ENCODE measurements at regions not wholly inside any gene's neighbourhood (a gene's known extent, or its start where the extent isn't known, plus 50 kb on each side); places are given as distances from the start of the nearest gene placed in this dataset.

DNA sequence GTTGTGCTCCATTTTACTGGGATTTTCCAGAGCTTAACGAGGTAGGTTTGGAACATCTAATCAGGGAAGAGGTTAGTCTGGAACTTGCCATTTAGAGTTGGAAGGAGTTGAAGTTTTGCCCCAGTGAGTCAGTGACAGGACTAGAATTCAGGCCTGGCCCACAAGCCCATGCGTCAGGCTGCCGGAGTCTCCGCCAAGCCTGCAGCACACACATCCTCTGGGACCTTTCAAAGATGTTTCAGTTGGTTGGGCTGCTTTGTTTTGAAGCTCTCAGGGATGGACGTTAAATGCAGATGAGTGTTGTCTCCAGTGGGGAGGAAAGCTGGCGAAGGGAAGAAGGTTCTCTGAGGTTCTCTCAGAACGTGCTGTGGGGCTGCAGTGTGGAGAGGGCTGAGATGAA lies 147.0 kb downstream of the PSAT1 start:
- no peak overlapping the region for H3K27ac Mint-ChIP-seq
- no peaks in the 10 kb centered on the region for H3K4me1 Mint-ChIP-seq (ENCODE audit: low read depth)
- H3K9me3 Mint-ChIP-seq, result no peaks in the 10 kb centered on the region
- no peak overlapping the region for H3K4me3 Mint-ChIP-seq
- H3K27me3 Mint-ChIP-seq, result peaks cover 15% of the 10 kb centered on the region
- H3K36me3 Mint-ChIP-seq (ENCODE audit: low read depth), result no peaks in the 10 kb centered on the region

DNA sequence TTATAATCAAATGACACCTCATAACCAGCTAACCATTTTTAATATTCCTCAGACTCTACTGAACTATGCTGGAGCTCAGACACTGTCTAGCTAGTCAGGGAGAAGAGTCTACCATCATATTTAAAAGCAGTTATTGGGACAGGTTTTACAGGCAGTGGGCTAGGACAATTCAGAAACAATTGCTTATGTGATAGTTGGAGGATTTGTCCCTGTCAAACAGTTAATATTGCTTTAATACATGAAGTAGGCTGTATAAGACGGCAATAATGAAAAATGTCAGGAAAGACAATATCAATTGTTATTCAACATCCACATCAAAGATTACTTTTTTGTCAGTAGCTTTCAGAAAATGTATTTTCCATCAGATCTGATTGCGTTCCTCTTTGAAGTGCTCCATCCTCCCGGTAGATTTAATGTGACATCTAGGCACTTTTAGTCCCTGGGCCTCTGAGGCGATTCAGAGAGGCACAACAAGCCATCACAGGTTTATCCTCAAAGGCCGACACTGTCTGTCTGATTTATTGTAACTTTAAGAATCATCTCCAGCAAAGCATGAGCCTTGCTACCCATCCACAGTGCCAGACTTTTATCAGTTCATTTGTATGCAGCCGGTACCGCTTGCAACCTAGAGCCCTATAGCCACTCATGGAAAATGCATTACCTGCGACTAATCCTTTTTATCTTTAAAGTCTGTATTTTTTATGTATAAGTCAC lies 152.2 kb downstream of the PSAT1 start:
- H3K36me3 Mint-ChIP-seq (ENCODE audit: low read depth), result no peaks in the 10 kb centered on the region
- no peak overlapping the region for H3K27ac Mint-ChIP-seq
- H3K27me3 Mint-ChIP-seq, result peaks cover 9% of the 10 kb centered on the region
- no peak overlapping the region for H3K4me3 Mint-ChIP-seq
- H3K9me3 Mint-ChIP-seq, result no peaks in the 10 kb centered on the region
- no peaks in the 10 kb centered on the region for H3K4me1 Mint-ChIP-seq (ENCODE audit: low read depth)

DNA sequence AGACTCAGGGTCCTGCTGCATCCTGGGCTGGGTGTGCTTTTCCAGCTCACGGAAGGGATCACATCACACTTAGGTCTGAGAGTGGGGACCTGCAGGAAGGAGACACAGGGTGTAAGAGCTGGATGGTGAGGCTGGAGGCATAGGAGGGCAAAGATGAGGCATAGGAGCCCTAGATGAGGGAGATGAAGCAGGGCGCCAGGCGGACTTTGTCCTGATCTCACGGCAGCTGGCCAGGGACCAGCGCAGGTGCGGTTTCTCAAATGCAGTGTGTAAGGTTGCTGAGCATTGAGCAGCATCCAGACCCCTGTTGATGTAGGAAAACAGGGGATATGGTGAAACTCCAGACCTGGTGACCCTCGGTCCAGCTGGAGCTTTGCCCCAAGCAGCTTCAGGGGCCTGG lies 156.5 kb downstream of the PSAT1 start:
- Mint-ChIP-seq H3K27me3 (peaks cover 12% of the 10 kb centered on the region), H3K9me3 (peaks cover 9% of the 10 kb centered on the region), H3K4me1 (ENCODE audit: low read depth) (no peaks in the 10 kb centered on the region), H3K27ac (no peak overlapping the region), H3K36me3 (ENCODE audit: low read depth) (no peaks in the 10 kb centered on the region), H3K4me3 (no peak overlapping the region)

DNA sequence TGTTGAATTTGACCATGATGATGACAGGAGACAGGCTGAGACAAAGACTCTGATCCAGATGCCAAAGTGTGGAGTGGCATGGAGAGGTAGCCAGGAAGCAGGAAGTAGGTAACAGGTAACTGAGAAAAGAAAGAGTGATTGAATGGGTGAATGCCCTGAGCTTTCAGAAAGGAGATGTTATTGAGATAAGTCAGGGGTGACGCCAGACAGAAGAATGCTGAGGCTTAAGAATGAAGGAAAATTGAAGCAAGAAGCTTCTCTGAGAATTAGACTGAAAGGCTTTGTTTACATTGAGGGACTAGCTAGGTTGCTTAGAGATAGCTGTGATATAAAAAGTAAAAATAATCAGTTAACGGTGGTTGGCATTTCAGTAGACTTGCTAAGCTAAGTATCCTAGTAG lies 165.7 kb downstream of the PSAT1 start:
- Mint-ChIP-seq H3K4me3 (no peak overlapping the region), H3K27me3 (no peaks in the 10 kb centered on the region), H3K9me3 (peaks cover 24% of the 10 kb centered on the region), H3K4me1 (ENCODE audit: low read depth) (no peaks in the 10 kb centered on the region), H3K36me3 (ENCODE audit: low read depth) (no peaks in the 10 kb centered on the region), H3K27ac (no peak overlapping the region)

DNA sequence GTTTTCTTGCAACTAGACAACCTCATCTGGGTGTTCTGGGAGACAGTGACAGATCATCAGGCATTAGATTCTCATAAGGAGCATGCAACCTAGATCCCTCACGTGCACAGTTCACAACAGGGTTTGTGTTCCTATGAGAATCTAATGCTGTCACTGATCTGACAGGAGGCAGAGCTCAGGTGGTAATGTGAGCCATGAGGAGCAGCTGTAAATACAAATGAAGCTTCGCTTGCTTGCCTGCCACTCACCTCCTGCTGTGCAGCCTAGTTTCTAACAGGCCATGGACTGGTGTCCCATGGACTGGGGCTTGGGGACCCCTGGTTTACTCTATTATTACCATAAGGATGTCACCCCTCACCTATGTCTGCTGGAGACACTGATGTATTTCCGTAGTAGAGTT lies 166.8 kb downstream of the PSAT1 start:
- Mint-ChIP-seq H3K4me3 (no peak overlapping the region), H3K9me3 (peaks cover 13% of the 10 kb centered on the region), H3K27ac (no peak overlapping the region), H3K4me1 (ENCODE audit: low read depth) (no peaks in the 10 kb centered on the region), H3K36me3 (ENCODE audit: low read depth) (no peaks in the 10 kb centered on the region), H3K27me3 (no peaks in the 10 kb centered on the region)

DNA sequence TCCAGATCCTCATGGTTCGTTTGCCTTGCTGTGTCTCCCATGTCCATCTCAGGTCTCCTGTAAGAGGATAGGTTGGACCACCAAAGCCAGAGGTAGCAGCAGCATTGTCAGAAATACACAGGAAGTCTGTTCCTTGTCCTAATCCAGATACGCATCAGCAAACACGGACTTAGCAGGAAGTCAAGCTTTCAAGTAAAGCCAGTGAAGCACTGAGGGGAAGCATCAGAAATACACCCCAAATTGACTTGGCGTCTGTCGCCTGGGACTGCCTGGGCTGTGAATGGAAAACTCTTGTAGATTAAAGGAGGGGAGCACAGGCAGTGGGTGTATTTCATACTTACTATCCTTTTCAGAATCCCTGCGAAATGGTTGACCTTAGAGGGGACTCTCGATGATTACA lies 171.3 kb downstream of the PSAT1 start:
- Mint-ChIP-seq H3K36me3 (ENCODE audit: low read depth) (no peaks in the 10 kb centered on the region), H3K4me3 (no peak overlapping the region), H3K4me1 (ENCODE audit: low read depth) (no peaks in the 10 kb centered on the region), H3K27me3 (peaks cover 10% of the 10 kb centered on the region), H3K27ac (no peak overlapping the region), H3K9me3 (no peaks in the 10 kb centered on the region)

DNA sequence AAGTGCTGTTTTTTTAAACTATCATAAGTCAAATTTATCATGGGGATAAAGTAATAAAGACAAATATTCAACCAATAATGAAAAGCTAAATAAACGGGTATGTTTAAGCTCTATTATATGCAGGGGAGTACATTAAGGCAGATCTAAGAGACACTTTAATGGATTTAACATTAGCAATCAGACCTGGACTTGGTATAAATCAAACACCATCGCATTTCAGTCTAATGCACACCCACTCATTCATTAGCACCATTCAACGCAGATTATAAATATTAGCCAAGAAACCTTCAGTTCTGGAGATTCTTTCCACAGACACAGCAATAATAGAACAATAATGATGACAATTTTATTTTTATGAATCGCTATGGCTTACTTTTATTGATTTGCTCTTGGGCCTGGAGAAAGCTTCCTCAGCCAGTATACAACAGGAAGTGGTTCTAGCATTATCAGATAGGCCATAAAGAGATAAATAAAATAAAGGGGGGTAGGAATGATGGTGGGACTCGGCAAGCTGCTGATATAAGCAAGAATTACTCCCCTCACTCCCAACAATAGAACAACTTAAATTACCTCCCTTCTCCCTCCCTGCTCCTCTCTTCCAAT lies 172.2 kb downstream of the PSAT1 start:
- Mint-ChIP-seq H3K27me3 (peaks cover 10% of the 10 kb centered on the region), H3K27ac (no peak overlapping the region), H3K4me3 (no peak overlapping the region), H3K4me1 (ENCODE audit: low read depth) (no peaks in the 10 kb centered on the region), H3K36me3 (ENCODE audit: low read depth) (no peaks in the 10 kb centered on the region), H3K9me3 (no peaks in the 10 kb centered on the region)

DNA sequence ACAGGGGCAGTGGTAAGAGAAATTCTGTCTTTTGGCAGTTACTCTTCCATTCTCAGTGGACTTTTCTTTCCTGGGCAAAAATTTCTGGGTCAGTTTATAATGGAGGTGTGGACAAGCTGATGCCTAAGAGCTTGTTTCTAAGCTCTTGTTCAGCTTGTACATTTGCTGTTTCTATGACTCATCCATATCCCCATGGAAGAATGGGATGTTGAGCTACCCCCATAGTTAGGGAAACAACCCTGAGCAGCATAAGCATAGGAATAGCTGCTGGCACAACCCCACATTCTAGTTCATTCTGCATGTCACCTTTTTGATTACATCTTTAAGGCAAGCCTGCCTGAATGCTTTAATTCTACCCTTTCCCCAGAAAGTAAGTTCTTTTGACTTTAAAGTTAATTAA lies 173.3 kb downstream of the PSAT1 start:
- peaks cover 10% of the 10 kb centered on the region for H3K27me3 Mint-ChIP-seq
- H3K9me3 Mint-ChIP-seq, result peaks cover 3% of the 10 kb centered on the region
- no peaks in the 10 kb centered on the region for H3K36me3 Mint-ChIP-seq (ENCODE audit: low read depth)
- H3K27ac Mint-ChIP-seq, result no peak overlapping the region
- no peak overlapping the region for H3K4me3 Mint-ChIP-seq
- no peaks in the 10 kb centered on the region for H3K4me1 Mint-ChIP-seq (ENCODE audit: low read depth)

DNA sequence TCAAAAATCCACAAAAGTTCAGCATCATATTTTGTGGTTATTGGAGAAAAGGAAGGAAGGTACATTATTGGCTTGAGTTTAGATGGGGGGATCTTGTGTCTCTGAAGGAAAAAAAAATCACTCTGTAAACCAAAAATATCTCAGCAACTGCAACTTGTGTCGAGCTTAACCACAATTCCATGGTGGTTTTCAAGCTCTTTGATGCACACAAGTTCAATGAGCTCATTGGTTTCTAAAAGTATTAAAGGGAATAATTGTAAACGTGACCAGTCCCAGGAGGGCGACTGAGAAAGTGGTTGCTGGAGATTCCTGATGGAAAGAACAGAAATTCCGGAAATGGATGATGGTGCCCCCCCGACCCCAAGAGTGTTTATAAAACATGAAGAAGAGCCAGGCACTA lies 173.8 kb downstream of the PSAT1 start:
- Mint-ChIP-seq H3K27ac (no peak overlapping the region), H3K27me3 (peaks cover 10% of the 10 kb centered on the region), H3K4me1 (ENCODE audit: low read depth) (no peaks in the 10 kb centered on the region), H3K9me3 (peaks cover 3% of the 10 kb centered on the region), H3K36me3 (ENCODE audit: low read depth) (no peaks in the 10 kb centered on the region), H3K4me3 (no peak overlapping the region)

DNA sequence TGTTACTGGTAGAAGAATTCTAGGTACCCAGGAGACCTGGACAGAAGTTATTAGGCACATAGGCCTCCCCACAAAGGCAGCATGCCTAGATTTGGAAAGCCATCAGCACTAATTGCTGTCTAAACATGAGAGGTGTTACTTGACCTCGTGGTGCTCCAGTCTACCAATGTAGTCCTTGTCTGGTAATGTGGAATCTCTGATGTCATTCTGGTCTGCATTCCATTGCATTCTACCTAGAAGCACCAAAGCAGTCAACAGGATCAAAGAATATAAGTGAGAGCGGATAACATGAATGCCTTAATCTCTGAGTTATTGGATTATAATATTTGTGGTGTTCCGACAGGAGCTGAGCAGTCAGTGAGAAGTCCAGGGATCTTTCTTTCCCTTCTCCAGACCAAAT lies 175.2 kb downstream of the PSAT1 start:
- H3K9me3 Mint-ChIP-seq, result peaks cover 3% of the 10 kb centered on the region
- peaks cover 10% of the 10 kb centered on the region for H3K27me3 Mint-ChIP-seq
- no peaks in the 10 kb centered on the region for H3K4me1 Mint-ChIP-seq (ENCODE audit: low read depth)
- H3K36me3 Mint-ChIP-seq (ENCODE audit: low read depth), result no peaks in the 10 kb centered on the region
- no peak overlapping the region for H3K4me3 Mint-ChIP-seq
- H3K27ac Mint-ChIP-seq, result no peak overlapping the region

DNA sequence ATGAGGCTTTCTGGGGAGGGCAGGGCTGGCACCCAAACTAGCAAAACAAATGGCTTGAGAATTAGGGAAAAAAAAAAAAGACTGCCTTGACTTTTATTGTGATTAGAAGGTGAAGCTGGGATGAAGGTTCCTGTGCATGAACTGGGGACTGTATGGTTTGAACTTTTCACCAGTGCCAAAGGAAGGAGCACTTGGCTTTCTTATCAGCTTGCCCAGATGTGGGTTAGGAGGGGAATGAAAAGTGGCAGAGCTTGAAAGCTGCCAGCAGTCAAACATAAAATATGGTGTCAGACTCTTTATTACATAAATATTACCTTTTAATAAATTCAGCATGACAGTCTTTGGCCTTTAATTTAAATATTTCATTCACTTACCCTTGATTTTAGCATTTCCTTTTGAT lies 182.5 kb downstream of the PSAT1 start:
- Mint-ChIP-seq H3K27ac (no peak overlapping the region), H3K4me1 (ENCODE audit: low read depth) (no peaks in the 10 kb centered on the region), H3K4me3 (no peak overlapping the region), H3K27me3 (peaks cover 3% of the 10 kb centered on the region), H3K9me3 (peaks cover 16% of the 10 kb centered on the region), H3K36me3 (ENCODE audit: low read depth) (no peaks in the 10 kb centered on the region)

DNA sequence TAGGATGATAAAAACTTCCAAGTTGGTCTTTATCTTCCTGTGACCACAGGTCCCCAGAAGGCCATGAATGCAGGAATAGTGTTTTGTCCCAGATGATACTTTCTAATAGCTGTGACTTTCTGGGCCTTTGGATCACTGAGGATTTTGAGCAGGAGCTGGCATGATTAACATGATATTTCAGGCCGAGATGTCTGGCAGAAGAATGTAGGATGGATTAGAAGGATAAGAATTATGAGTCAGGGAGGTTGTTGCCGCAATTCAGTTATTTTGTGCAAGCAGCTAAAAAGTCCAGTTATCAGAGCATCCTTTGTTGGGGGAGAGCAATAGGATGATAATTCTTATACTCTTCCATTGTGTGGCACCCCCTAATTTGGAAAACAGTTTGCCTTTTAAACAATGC lies 189.7 kb downstream of the PSAT1 start:
- Mint-ChIP-seq H3K4me3 (no peak overlapping the region), H3K27ac (no peak overlapping the region), H3K27me3 (peaks cover 3% of the 10 kb centered on the region), H3K9me3 (peaks cover 10% of the 10 kb centered on the region), H3K36me3 (ENCODE audit: low read depth) (no peaks in the 10 kb centered on the region), H3K4me1 (ENCODE audit: low read depth) (no peaks in the 10 kb centered on the region)

DNA sequence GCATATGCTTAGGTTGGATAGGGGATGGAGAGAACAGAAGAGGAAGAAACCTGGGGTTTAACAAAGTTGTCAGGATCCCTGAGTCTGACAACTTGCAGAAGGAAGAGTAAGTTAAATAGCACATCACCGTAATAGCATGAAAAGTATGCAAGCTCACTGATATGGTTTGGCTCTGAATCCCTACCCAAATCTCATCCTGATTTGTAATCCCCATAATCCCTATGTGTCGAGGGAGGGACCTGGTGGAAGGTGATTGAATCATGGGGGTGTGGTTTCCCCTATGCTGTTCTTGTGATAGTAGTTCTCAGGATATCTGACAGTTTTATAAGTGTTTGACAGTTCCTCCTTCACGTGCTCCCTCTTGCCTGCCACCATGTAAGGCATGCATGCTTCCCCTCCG lies 193.3 kb downstream of the PSAT1 start:
- peaks cover 4% of the 10 kb centered on the region for H3K27me3 Mint-ChIP-seq
- H3K36me3 Mint-ChIP-seq (ENCODE audit: low read depth), result no peaks in the 10 kb centered on the region
- H3K27ac Mint-ChIP-seq, result no peak overlapping the region
- no peaks in the 10 kb centered on the region for H3K9me3 Mint-ChIP-seq
- H3K4me3 Mint-ChIP-seq, result no peak overlapping the region
- no peaks in the 10 kb centered on the region for H3K4me1 Mint-ChIP-seq (ENCODE audit: low read depth)

DNA sequence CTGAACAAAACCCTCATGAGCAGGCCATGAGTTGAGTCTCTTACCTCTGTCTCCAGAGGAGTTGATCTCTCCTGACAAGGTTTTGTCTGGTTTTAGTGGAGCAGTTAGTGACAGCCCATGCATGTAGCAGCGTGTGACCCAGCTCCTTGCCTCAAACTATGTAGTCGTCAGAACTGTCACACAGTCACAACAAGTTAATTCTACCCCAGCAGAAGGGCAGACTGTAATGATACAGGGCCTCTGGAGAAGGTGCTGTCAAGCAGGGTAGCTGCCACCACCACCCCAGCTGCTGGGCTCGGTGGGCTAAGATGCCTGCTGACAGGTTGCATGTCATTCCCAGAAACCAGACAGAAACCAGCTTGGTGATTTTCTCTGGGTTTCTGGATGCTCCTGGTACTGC lies 194.5 kb downstream of the PSAT1 start:
- no peaks in the 10 kb centered on the region for H3K9me3 Mint-ChIP-seq
- H3K27ac Mint-ChIP-seq, result no peak overlapping the region
- H3K27me3 Mint-ChIP-seq, result peaks cover 4% of the 10 kb centered on the region
- no peaks in the 10 kb centered on the region for H3K36me3 Mint-ChIP-seq (ENCODE audit: low read depth)
- H3K4me1 Mint-ChIP-seq (ENCODE audit: low read depth), result no peaks in the 10 kb centered on the region
- no peak overlapping the region for H3K4me3 Mint-ChIP-seq

DNA sequence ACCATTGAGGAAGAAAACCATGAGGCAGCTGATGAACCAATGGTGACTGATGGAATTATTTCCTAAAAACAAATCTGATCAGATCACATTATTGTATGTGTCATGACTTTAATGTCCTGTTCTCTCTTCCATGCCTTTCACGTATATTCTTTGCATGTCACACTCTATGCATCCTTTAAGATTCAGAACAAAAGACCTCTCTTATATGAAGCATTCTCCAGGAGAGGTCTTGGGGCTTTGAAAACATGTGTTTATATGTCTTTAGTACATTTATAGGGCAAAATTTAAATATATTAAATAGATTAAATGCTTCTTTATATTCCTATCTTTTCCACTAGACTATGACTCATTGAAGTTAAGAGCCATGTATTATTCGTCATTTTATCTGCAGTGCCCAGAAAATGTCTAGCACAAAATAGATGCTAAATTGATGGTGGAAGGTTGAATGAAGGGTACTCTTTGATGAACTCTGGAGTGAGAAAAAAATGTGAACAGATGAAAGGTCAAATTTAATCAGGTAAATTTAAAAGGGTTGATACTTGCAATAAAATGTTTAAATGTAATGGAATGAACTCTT lies 196.3 kb downstream of the PSAT1 start:
- Mint-ChIP-seq H3K9me3 (peaks cover 4% of the 10 kb centered on the region), H3K4me3 (no peak overlapping the region), H3K27me3 (peaks cover 4% of the 10 kb centered on the region), H3K36me3 (ENCODE audit: low read depth) (no peaks in the 10 kb centered on the region), H3K27ac (no peak overlapping the region), H3K4me1 (ENCODE audit: low read depth) (no peaks in the 10 kb centered on the region)

DNA sequence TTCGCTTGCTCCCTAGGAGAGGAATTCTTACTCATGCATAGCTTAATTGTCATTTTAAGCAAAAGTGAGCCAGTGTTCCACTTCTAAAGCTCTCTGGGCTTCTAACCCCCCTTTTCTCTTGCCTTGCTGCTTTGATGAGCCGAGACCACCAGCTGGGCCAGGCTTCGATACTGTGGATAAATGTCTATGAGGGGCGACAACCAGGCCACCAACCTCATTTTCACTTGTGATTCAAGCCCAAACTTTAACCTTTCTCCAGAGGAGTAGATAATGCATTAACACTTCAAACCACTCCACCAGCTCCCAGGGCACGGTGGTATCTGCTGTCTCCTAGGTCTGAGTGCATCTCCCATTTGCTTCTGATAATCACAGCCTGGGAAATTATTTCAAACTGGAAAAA lies 205.6 kb downstream of the PSAT1 start:
- Mint-ChIP-seq H3K36me3 (ENCODE audit: low read depth) (no peaks in the 10 kb centered on the region), H3K4me3 (no peak overlapping the region), H3K9me3 (no peaks in the 10 kb centered on the region), H3K4me1 (ENCODE audit: low read depth) (no peaks in the 10 kb centered on the region), H3K27me3 (peaks cover 3% of the 10 kb centered on the region), H3K27ac (no peak overlapping the region)

All from stimulated activated naive CD8-positive, alpha-beta T cell treated with anti-CD3 and anti-CD28 coated beads, Interleukin-15, Interleukin-2, amounts not matched to agents 100 ng/mL and 50 ng/mL, for 24 hours (primary cell).